ENCODE measurements at regions not wholly inside any gene's neighbourhood (a gene's known extent, or its start where the extent isn't known, plus 50 kb on each side); places are given as distances from the start of the nearest gene placed in this dataset.

- no peak for TF ChIP-seq ZHX2 (IDR thresholded peaks at IDR 0.05; ENCODE audit: low read depth)
- TF ChIP-seq ZHX2 (CRISPR knock-in tag; IDR thresholded peaks at IDR 0.05; ENCODE audit: borderline replicate concordance), result no peak
- TF ChIP-seq ZNF7 (CRISPR knock-in tag; IDR thresholded peaks at IDR 0.05), result no peak
- TF ChIP-seq ZBTB14 (CRISPR knock-in tag; IDR thresholded peaks at IDR 0.05), result no peak
Measured at GRCh38 chr14:22185789-22186188, 403.2 kb downstream of the DAD1 start (continued).

GRCh38 chr14:22185191-22185590, 403.8 kb downstream of the DAD1 start:
- no peak overlapping the region for H2AFZ ChIP-seq (ENCODE audit: low read length)
- intact Hi-C loops (cut with micrococcal nuclease; ENCODE audit: unreplicated experiment) (no loop called here), in situ Hi-C loops (cut with HindIII; ENCODE audit: extremely low pct_ligation_motif_present, low pct_unique_long_range_greater_than_20kb) (no loop called here)
- ATAC-seq (peak; percentile 76), DNase-seq (ENCODE audit: low spot score) (peak; percentile 24), FAIRE-seq (no peak)
- 0% methylated on average over 1 of the region's 1 CpG for WGBS (ENCODE audit: low lambda C conversion rate)
- no peaks in the 10 kb centered on the region for H3K27me3 ChIP-seq (ENCODE audit: control insufficient read depth in 1 of 2, insufficient read depth in 2 of 2, low read length in 2 of 2)
- ChIA-PET POLR2A (no interaction called here), CTCF (ENCODE audit: low intra/inter-chr PET ratio, low total read pairs) (no interaction called here)
- peaks cover 6% of the 10 kb centered on the region; the same call in 1 of the 2 replicates for H3K4me1 ChIP-seq (ENCODE audit: insufficient read depth, low read length)
- no peaks in the 10 kb centered on the region for H3K79me2 ChIP-seq (ENCODE audit: insufficient read depth, low read length)
- no peaks in the 10 kb centered on the region for H4K20me1 ChIP-seq (ENCODE audit: insufficient read depth, low read length)
- H3K4me2 ChIP-seq (ENCODE audit: low read depth, low read length), result no peak overlapping the region
- H3K9ac ChIP-seq (ENCODE audit: insufficient read depth, low read depth, low read length), result no peak overlapping the region
- no peak overlapping the region for H3K27ac ChIP-seq (ENCODE audit: extremely low read length, insufficient read depth, low read length)
- BruUV-seq (replicated peaks), result no TSS peak
- H3K9me3 ChIP-seq (ENCODE audit: low read length), result no peaks in the 10 kb centered on the region
- H3K4me3 ChIP-seq (replicated peaks in 1 of 3; ENCODE audit: insufficient read depth in 1 of 3, low read depth in 2 of 3, low read length in 3 of 3), result no peak overlapping the region
- no peaks in the 10 kb centered on the region for H3K36me3 ChIP-seq (replicated peaks in 1 of 2; ENCODE audit: control insufficient read depth in 1 of 2, insufficient read depth in 2 of 2, low read length in 2 of 2)
- no peak for TF ChIP-seq BCL6 (CRISPR knock-in tag; IDR thresholded peaks at IDR 0.05)
- TF ChIP-seq HBP1 (CRISPR knock-in tag; IDR thresholded peaks at IDR 0.05; ENCODE audit: low read depth), result no peak
- no peak for TF ChIP-seq ZNF441 (CRISPR knock-in tag; IDR thresholded peaks at IDR 0.05; ENCODE audit: borderline replicate concordance)
- TF ChIP-seq CEBPG (CRISPR knock-in tag; IDR thresholded peaks at IDR 0.05), result no peak
- no peak for TF ChIP-seq ZNF746 (CRISPR knock-in tag; IDR thresholded peaks at IDR 0.05)
- TF ChIP-seq MXI1 (IDR thresholded peaks at IDR 0.05; ENCODE audit: borderline replicate concordance, low read depth, low read length), result no peak
- TF ChIP-seq NBN (conservative IDR thresholded peaks at IDR 0.05), result no peak
- TF ChIP-seq ELF3 (CRISPR knock-in tag; IDR thresholded peaks at IDR 0.05), result no peak
- TF ChIP-seq IRF2 (CRISPR knock-in tag; IDR thresholded peaks at IDR 0.05), result no peak
- TF ChIP-seq ZBTB4 (CRISPR knock-in tag; IDR thresholded peaks at IDR 0.05; ENCODE audit: borderline replicate concordance), result no peak

Data from HepG2 (cell line).